CD4-positive, CD25-positive, alpha-beta regulatory T cell (primary cell): ENCODE measurements at regions not wholly inside any gene's neighbourhood (a gene's known extent, or its start where the extent isn't known, plus 50 kb on each side); places are given as distances from the start of the nearest gene placed in this dataset.

Source experiments
- ATAC-seq, 2 donors: fragments of 150-1000 bp; cut with Tn5 transposase; one replicate each; pipeline ENCODE4 v1.10.0; 2021; ENCODE audit warnings: low read depth in 2 of 2, moderate number of reproducible peaks in 2 of 2, moderate library complexity in 1 of 2
- DNase-seq, 3 donors: peaks; one replicate each; pipeline versions ENCODE4 v3.0.0 to v3.0.0-alpha.2; 2012 to 2022; ENCODE audit warnings: mixed read lengths in 1 of 3
- H3K27ac ChIP-seq: one replicate; pipeline ENCODE4 v1.7.0; 2013; ENCODE audit warnings: mild to moderate bottlenecking, low read length; ENCODE audit not compliant: insufficient read depth, poor library complexity, severe bottlenecking
- H3K27me3 ChIP-seq: one replicate; pipeline ENCODE4 v1.7.0; 2013; ENCODE audit warnings: low read length; ENCODE audit not compliant: control insufficient read depth, insufficient read depth
- H3K36me3 ChIP-seq: one replicate; pipeline ENCODE4 v1.7.0; 2013; ENCODE audit warnings: mild to moderate bottlenecking, low read length, moderate library complexity; ENCODE audit not compliant: control insufficient read depth, insufficient read depth
- H3K4me1 ChIP-seq: 2 replicates; pipeline ENCODE4 v1.7.0; 2013; ENCODE audit warnings: mild to moderate bottlenecking, low read length; ENCODE audit not compliant: insufficient read depth, control insufficient read depth, poor library complexity, severe bottlenecking
- H3K4me3 ChIP-seq: one replicate; pipeline ENCODE4 v1.7.0; 2013; ENCODE audit warnings: low read depth, mild to moderate bottlenecking, low read length, moderate library complexity
- H3K9me3 ChIP-seq, 2 experiments: 1 replicate in 1 of 2; 2 replicates in 1 of 2; pipeline ENCODE4 v1.7.0; 2013; ENCODE audit warnings: low read length in 2 of 2, mild to moderate bottlenecking in 1 of 2, moderate library complexity in 1 of 2; ENCODE audit not compliant: control insufficient read depth in 2 of 2
- H3K27ac Mint-ChIP-seq, 3 donors: one replicate each; pipeline ENCODE4 v1.8.0; 2020 to 2022; ENCODE audit warnings: mild to moderate bottlenecking in 3 of 3, mixed read lengths in 3 of 3, moderate library complexity in 2 of 3
- H3K27me3 Mint-ChIP-seq: one replicate; pipeline ENCODE4 v1.8.0; 2022; ENCODE audit warnings: mild to moderate bottlenecking, mixed read lengths
- H3K36me3 Mint-ChIP-seq: one replicate; pipeline ENCODE4 v1.8.0; 2020; ENCODE audit warnings: mixed read lengths
- H3K4me1 Mint-ChIP-seq, 4 donors: one replicate each; pipeline ENCODE4 v1.8.0; 2020 to 2022; ENCODE audit warnings: mixed read lengths in 4 of 4, mild to moderate bottlenecking in 1 of 4
- H3K4me3 Mint-ChIP-seq, 4 donors: one replicate each; pipeline ENCODE4 v1.8.0; 2020 to 2022; ENCODE audit warnings: mild to moderate bottlenecking in 4 of 4, mixed read lengths in 4 of 4, moderate library complexity in 3 of 4
- H3K9me3 Mint-ChIP-seq, 7 donors: one replicate each; pipeline ENCODE4 v1.8.0; 2020 to 2022; ENCODE audit warnings: mixed read lengths in 7 of 7, mild to moderate bottlenecking in 3 of 7, moderate library complexity in 2 of 7

- Histone ChIP-seq H3K27ac (no peak overlapping the region), H3K9me3 (no peaks in the 10 kb centered on the region), H3K4me3 (no peak overlapping the region), H3K4me1 (no peaks in the 10 kb centered on the region), H3K36me3 (no peaks in the 10 kb centered on the region), H3K27me3 (no peaks in the 10 kb centered on the region)
- Mint-ChIP-seq H3K4me3 (no peak overlapping the region), H3K27ac (no peak overlapping the region), H3K9me3 (peaks cover 0 to 2% (median 0%) of the 10 kb centered on the region in 7 donors), H3K36me3 (no peaks in the 10 kb centered on the region), H3K4me1 (no peaks in the 10 kb centered on the region), H3K27me3 (peaks cover 4% of the 10 kb centered on the region)
- ATAC-seq (no peak), DNase-seq (no peak)
Observed at GRCh38 chr11:122187373-122188165, 71.6 kb upstream of the BLID start.

- H3K9me3 ChIP-seq, result no peaks in the 10 kb centered on the region
- H3K27ac ChIP-seq, result no peak overlapping the region
- no peaks in the 10 kb centered on the region for H3K4me1 Mint-ChIP-seq
- no peak overlapping the region for H3K27ac Mint-ChIP-seq
- peaks cover 4% of the 10 kb centered on the region for H3K27me3 Mint-ChIP-seq
- no peaks in the 10 kb centered on the region for H3K27me3 ChIP-seq
- no peaks in the 10 kb centered on the region for H3K36me3 Mint-ChIP-seq
- H3K4me1 ChIP-seq, result no peaks in the 10 kb centered on the region
- DNase-seq (no peak), ATAC-seq (no peak)
- no peak overlapping the region for H3K4me3 Mint-ChIP-seq
- H3K9me3 Mint-ChIP-seq, result peaks cover 0 to 2% (median 0%) of the 10 kb centered on the region in 7 donors
- H3K4me3 ChIP-seq, result no peak overlapping the region
- H3K36me3 ChIP-seq, result no peaks in the 10 kb centered on the region
Observed at GRCh38 chr11:122186439-122187080, 70.5 kb upstream of the BLID start.

GRCh38 chr11:122183933-122184332, 67.9 kb upstream of the BLID start:
- Mint-ChIP-seq H3K27ac (no peak overlapping the region), H3K4me1 (no peaks in the 10 kb centered on the region), H3K4me3 (no peak overlapping the region), H3K9me3 (peaks cover 0 to 2% (median 0%) of the 10 kb centered on the region in 7 donors), H3K27me3 (peaks cover 4% of the 10 kb centered on the region), H3K36me3 (no peaks in the 10 kb centered on the region)
- Histone ChIP-seq H3K4me3 (no peak overlapping the region), H3K4me1 (no peaks in the 10 kb centered on the region), H3K36me3 (no peaks in the 10 kb centered on the region), H3K27me3 (no peaks in the 10 kb centered on the region), H3K27ac (no peak overlapping the region), H3K9me3 (no peaks in the 10 kb centered on the region)
- no peak for DNase-seq
- no peak for ATAC-seq

- Mint-ChIP-seq H3K36me3 (no peaks in the 10 kb centered on the region), H3K27ac (no peak overlapping the region)
Observed at GRCh38 chr11:122181893-122182292, 65.9 kb upstream of the BLID start.

GRCh38 chr11:122181372-122181771, 65.4 kb upstream of the BLID start:
- no peaks in the 10 kb centered on the region for H3K4me1 ChIP-seq
- no peak overlapping the region for H3K27ac Mint-ChIP-seq
- H3K4me3 Mint-ChIP-seq, result no peak overlapping the region
- H3K27ac ChIP-seq, result no peak overlapping the region
- no peaks in the 10 kb centered on the region for H3K36me3 ChIP-seq
- no peaks in the 10 kb centered on the region for H3K4me1 Mint-ChIP-seq
- no peak for DNase-seq
- peaks cover 2% of the 10 kb centered on the region for H3K27me3 ChIP-seq
- H3K4me3 ChIP-seq, result no peak overlapping the region
- peaks cover 0 to 2% (median 0%) of the 10 kb centered on the region in 7 donors for H3K9me3 Mint-ChIP-seq
- no peak for ATAC-seq
- peaks cover 4% of the 10 kb centered on the region for H3K27me3 Mint-ChIP-seq
- no peaks in the 10 kb centered on the region for H3K36me3 Mint-ChIP-seq
- H3K9me3 ChIP-seq, result no peaks in the 10 kb centered on the region

More at GRCh38 chr11:122181893-122182292, 65.9 kb upstream of the BLID start:
- Mint-ChIP-seq H3K9me3 (peaks cover 0 to 2% (median 0%) of the 10 kb centered on the region in 7 donors), H3K4me1 (no peaks in the 10 kb centered on the region), H3K27me3 (peaks cover 4% of the 10 kb centered on the region), H3K4me3 (no peak overlapping the region)
- no peak overlapping the region for H3K4me3 ChIP-seq
- DNase-seq, result no peak
- no peaks in the 10 kb centered on the region for H3K9me3 ChIP-seq
- H3K27ac ChIP-seq, result no peak overlapping the region
- no peaks in the 10 kb centered on the region for H3K4me1 ChIP-seq
- ATAC-seq, result no peak
- peaks cover 2% of the 10 kb centered on the region for H3K27me3 ChIP-seq
- H3K36me3 ChIP-seq, result no peaks in the 10 kb centered on the region

- no peak for ATAC-seq
- Mint-ChIP-seq H3K4me1 (no peaks in the 10 kb centered on the region), H3K9me3 (peaks cover 0 to 7% (median 0%) of the 10 kb centered on the region in 7 donors), H3K4me3 (no peak overlapping the region), H3K36me3 (no peaks in the 10 kb centered on the region), H3K27me3 (peaks cover 4% of the 10 kb centered on the region), H3K27ac (no peak overlapping the region)
- Histone ChIP-seq H3K4me1 (no peaks in the 10 kb centered on the region), H3K27me3 (peaks cover 2% of the 10 kb centered on the region), H3K27ac (no peak overlapping the region), H3K4me3 (no peak overlapping the region), H3K9me3 (no peaks in the 10 kb centered on the region), H3K36me3 (no peaks in the 10 kb centered on the region)
- DNase-seq, result no peak
Observed at GRCh38 chr11:122179961-122180834, 64.2 kb upstream of the BLID start.

GRCh38 chr11:122178795-122179194, 62.8 kb upstream of the BLID start:
- Mint-ChIP-seq H3K36me3 (no peaks in the 10 kb centered on the region), H3K9me3 (peaks cover 0 to 5% (median 0%) of the 10 kb centered on the region in 7 donors), H3K4me3 (no peak overlapping the region), H3K27ac (no peak overlapping the region), H3K27me3 (no peaks in the 10 kb centered on the region), H3K4me1 (no peaks in the 10 kb centered on the region)
- no peaks in the 10 kb centered on the region for H3K9me3 ChIP-seq
- no peak for ATAC-seq
- H3K27me3 ChIP-seq, result peaks cover 2% of the 10 kb centered on the region
- no peaks in the 10 kb centered on the region for H3K36me3 ChIP-seq
- H3K27ac ChIP-seq, result no peak overlapping the region
- H3K4me1 ChIP-seq, result no peaks in the 10 kb centered on the region
- no peak overlapping the region for H3K4me3 ChIP-seq
- DNase-seq, result no peak
